Peyer's patch (tissue), 4 donors: ENCODE measurements at regions not wholly inside any gene's neighbourhood (a gene's known extent, or its start where the extent isn't known, plus 50 kb on each side); places are given as distances from the start of the nearest gene placed in this dataset.

Experiments
- DNase-seq, 3 donors: peaks; one replicate each; pipeline ENCODE4 v3.0.0-alpha.2; 2017 to 2019
- H3K27ac ChIP-seq, 4 donors: fragments of 200-600 bp; sonication (generic); one replicate each; pipeline ENCODE4 v1.5.1; 2016 to 2019
- H3K27me3 ChIP-seq, 2 donors: fragments of 200-600 bp; sonication (generic); one replicate each; pipeline ENCODE4 v1.5.1; 2019
- H3K36me3 ChIP-seq, 3 donors: fragments of 200-600 bp; sonication (generic); one replicate each; pipeline ENCODE4 v1.5.1; 2016 to 2019
- H3K4me1 ChIP-seq, 4 donors: fragments of 200-600 bp; sonication (generic); one replicate each; pipeline ENCODE4 v1.5.1; 2016 to 2019
- H3K4me3 ChIP-seq, 4 donors: fragments of 200-600 bp; sonication (generic); 1 replicate in 3 of 4; 2 replicates in 1 of 4; pipeline ENCODE4 v1.5.1; 2016 to 2019; ENCODE audit warnings: mild to moderate bottlenecking in 1 of 4
- H3K9me3 ChIP-seq, 4 donors: fragments of 200-600 bp; sonication (generic); one replicate each; pipeline ENCODE4 v1.5.1; 2016 to 2019; ENCODE audit warnings: mild to moderate bottlenecking in 1 of 4
- POLR2A ChIP-seq, 2 donors: fragments of 450-650 bp; IDR thresholded peaks; one replicate each; pipeline ENCODE4 v1.5.1; 2017; ENCODE audit warnings: antibody characterized with exemption in 2 of 2, mild to moderate bottlenecking in 2 of 2, moderate library complexity in 2 of 2
- TF ChIP-seq, protein P1 (sequence below), 6 experiments: fragments of 450-650 bp in 4 of 6; fragments of 200-600 bp in 2 of 6; sonication (generic) in 1 of 6; IDR thresholded peaks; one replicate each; pipeline ENCODE4 v1.5.1; 2017 to 2019; ENCODE audit warnings: antibody characterized with exemption in 6 of 6, mild to moderate bottlenecking in 3 of 6, moderate library complexity in 1 of 6

GRCh38 chr16:49081086-49081485 lies 200.6 kb downstream of the CBLN1 start:
- Histone ChIP-seq H3K27ac (no peak overlapping the region), H3K36me3 (no peaks in the 10 kb centered on the region), H3K9me3 (no peaks in the 10 kb centered on the region), H3K4me3 (no peak overlapping the region), H3K4me1 (no peaks in the 10 kb centered on the region), H3K27me3 (no peaks in the 10 kb centered on the region)
- no peak for TF ChIP-seq POLR2A (IDR thresholded peaks at IDR 0.05)
- TF ChIP-seq, protein P1, sequence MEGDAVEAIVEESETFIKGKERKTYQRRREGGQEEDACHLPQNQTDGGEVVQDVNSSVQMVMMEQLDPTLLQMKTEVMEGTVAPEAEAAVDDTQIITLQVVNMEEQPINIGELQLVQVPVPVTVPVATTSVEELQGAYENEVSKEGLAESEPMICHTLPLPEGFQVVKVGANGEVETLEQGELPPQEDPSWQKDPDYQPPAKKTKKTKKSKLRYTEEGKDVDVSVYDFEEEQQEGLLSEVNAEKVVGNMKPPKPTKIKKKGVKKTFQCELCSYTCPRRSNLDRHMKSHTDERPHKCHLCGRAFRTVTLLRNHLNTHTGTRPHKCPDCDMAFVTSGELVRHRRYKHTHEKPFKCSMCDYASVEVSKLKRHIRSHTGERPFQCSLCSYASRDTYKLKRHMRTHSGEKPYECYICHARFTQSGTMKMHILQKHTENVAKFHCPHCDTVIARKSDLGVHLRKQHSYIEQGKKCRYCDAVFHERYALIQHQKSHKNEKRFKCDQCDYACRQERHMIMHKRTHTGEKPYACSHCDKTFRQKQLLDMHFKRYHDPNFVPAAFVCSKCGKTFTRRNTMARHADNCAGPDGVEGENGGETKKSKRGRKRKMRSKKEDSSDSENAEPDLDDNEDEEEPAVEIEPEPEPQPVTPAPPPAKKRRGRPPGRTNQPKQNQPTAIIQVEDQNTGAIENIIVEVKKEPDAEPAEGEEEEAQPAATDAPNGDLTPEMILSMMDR (IDR thresholded peaks at IDR 0.05), result no peak
- DNase-seq, result no peak

GRCh38 chr16:49078571-49078970 lies 203.1 kb downstream of the CBLN1 start:
- Histone ChIP-seq H3K4me3 (no peak overlapping the region), H3K27me3 (no peaks in the 10 kb centered on the region), H3K9me3 (no peaks in the 10 kb centered on the region), H3K36me3 (no peaks in the 10 kb centered on the region), H3K27ac (no peak overlapping the region), H3K4me1 (no peaks in the 10 kb centered on the region)
- DNase-seq, result no peak
- TF ChIP-seq, protein P1 (IDR thresholded peaks at IDR 0.05), result no peak
- TF ChIP-seq POLR2A (IDR thresholded peaks at IDR 0.05), result no peak

GRCh38 chr16:49078104-49078503 lies 203.5 kb downstream of the CBLN1 start:
- Histone ChIP-seq H3K4me1 (no peaks in the 10 kb centered on the region), H3K9me3 (no peaks in the 10 kb centered on the region), H3K27me3 (no peaks in the 10 kb centered on the region), H3K36me3 (no peaks in the 10 kb centered on the region), H3K4me3 (no peak overlapping the region), H3K27ac (no peak overlapping the region)
- TF ChIP-seq, protein P1 (IDR thresholded peaks at IDR 0.05), result no peak
- TF ChIP-seq POLR2A (IDR thresholded peaks at IDR 0.05), result no peak
- no peak for DNase-seq

GRCh38 chr16:49075709-49076108 lies 205.9 kb downstream of the CBLN1 start:
- Histone ChIP-seq H3K36me3 (no peaks in the 10 kb centered on the region), H3K27ac (no peak overlapping the region), H3K27me3 (no peaks in the 10 kb centered on the region), H3K4me1 (no peaks in the 10 kb centered on the region), H3K9me3 (no peaks in the 10 kb centered on the region), H3K4me3 (no peak overlapping the region)
- no peak for DNase-seq
- TF ChIP-seq POLR2A (IDR thresholded peaks at IDR 0.05), result no peak
- TF ChIP-seq, protein P1 (IDR thresholded peaks at IDR 0.05), result no peak

- TF ChIP-seq POLR2A (IDR thresholded peaks at IDR 0.05), result no peak
- TF ChIP-seq, protein P1 (IDR thresholded peaks at IDR 0.05), result no peak
- no peaks in the 10 kb centered on the region for H3K4me1 ChIP-seq
- no peaks in the 10 kb centered on the region for H3K36me3 ChIP-seq
- H3K27me3 ChIP-seq, result no peaks in the 10 kb centered on the region
- no peak overlapping the region for H3K27ac ChIP-seq
- no peaks in the 10 kb centered on the region for H3K9me3 ChIP-seq
- DNase-seq, result no peak
- no peak overlapping the region for H3K4me3 ChIP-seq
These were observed 213.4 kb downstream of the CBLN1 start for GRCh38 chr16:49068224-49068623.

DNA sequence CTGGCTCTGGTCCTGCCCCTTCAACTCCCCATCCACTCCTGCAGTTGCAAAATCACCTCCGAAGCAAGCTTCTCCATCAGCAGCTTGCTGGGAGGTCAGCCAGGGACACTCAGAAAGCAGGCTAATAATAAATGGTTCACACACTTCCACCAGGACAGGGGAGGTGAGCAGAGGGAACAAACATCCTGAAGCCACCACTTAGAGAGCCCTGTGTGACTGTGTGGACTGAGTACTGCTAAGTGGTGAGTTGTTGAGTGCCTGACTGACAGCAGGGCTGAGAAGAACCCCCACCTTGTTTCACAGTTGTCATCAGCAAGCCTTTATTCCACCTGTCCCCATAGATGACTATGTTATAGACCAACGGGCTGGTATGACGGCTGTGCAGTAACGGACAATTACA lies 213.9 kb downstream of the CBLN1 start:
- no peaks in the 10 kb centered on the region for H3K36me3 ChIP-seq
- no peak overlapping the region for H3K4me3 ChIP-seq
- no peak for TF ChIP-seq POLR2A (IDR thresholded peaks at IDR 0.05)
- TF ChIP-seq, protein P1 (IDR thresholded peaks at IDR 0.05), result no peak
- DNase-seq, result no peak
- no peaks in the 10 kb centered on the region for H3K27me3 ChIP-seq
- no peaks in the 10 kb centered on the region for H3K9me3 ChIP-seq
- no peaks in the 10 kb centered on the region for H3K4me1 ChIP-seq
- H3K27ac ChIP-seq, result no peak overlapping the region
